KMS-11 (cell line): ENCODE measurements at regions not wholly inside any gene's neighbourhood (a gene's known extent, or its start where the extent isn't known, plus 50 kb on each side); places are given as distances from the start of the nearest gene placed in this dataset.

Source experiments
- H2AFZ ChIP-seq: fragments of 200-600 bp; sonication (generic); 2 replicates; pipeline ENCODE4 v1.6.1; 2016; ENCODE audit warnings: antibody characterized with exemption, mixed run types, low read depth
- H3K27ac ChIP-seq: fragments of 200-600 bp; sonication (generic); 2 replicates; pipeline ENCODE4 v1.6.1; 2016; ENCODE audit warnings: mild to moderate bottlenecking, mixed run types
- H3K27me3 ChIP-seq: fragments of 200-600 bp; sonication (generic); 2 replicates; pipeline ENCODE4 v1.6.1; 2017; ENCODE audit warnings: mild to moderate bottlenecking, low read depth, mixed run types, moderate library complexity; ENCODE audit not compliant: insufficient read depth
- H3K36me3 ChIP-seq: fragments of 200-600 bp; sonication (generic); 2 replicates; pipeline ENCODE4 v1.6.1; 2017; ENCODE audit warnings: mild to moderate bottlenecking, mixed run types; ENCODE audit not compliant: insufficient read depth
- H3K4me1 ChIP-seq: fragments of 200-600 bp; sonication (generic); 2 replicates; pipeline ENCODE4 v1.6.1; 2016; ENCODE audit warnings: mild to moderate bottlenecking, low read depth, mixed run types; ENCODE audit not compliant: poor library complexity, severe bottlenecking
- H3K4me2 ChIP-seq: fragments of 200-600 bp; sonication (generic); 2 replicates; pipeline ENCODE4 v1.7.0; 2016; ENCODE audit warnings: mild to moderate bottlenecking, mixed run types
- H3K4me3 ChIP-seq: fragments of 200-600 bp; sonication (generic); IDR thresholded peaks from 2 replicates; pipeline ENCODE4 v1.6.1; 2017; ENCODE audit warnings: low read depth, low read length, mixed read lengths; ENCODE audit not compliant: insufficient read depth
- H3K79me2 ChIP-seq: fragments of 200-600 bp; sonication (generic); 2 replicates; pipeline ENCODE4 v1.6.1; 2016; ENCODE audit warnings: low read depth, mixed run types; ENCODE audit not compliant: insufficient read depth
- H3K9ac ChIP-seq: fragments of 200-600 bp; sonication (generic); 2 replicates; pipeline ENCODE4 v1.6.1; 2016; ENCODE audit warnings: mild to moderate bottlenecking, mixed run types
- H4K20me1 ChIP-seq: fragments of 200-600 bp; sonication (generic); 2 replicates; pipeline ENCODE4 v1.6.1; 2016; ENCODE audit warnings: mild to moderate bottlenecking, mixed run types; ENCODE audit not compliant: insufficient read depth
- TF ChIP-seq, protein P1 (sequence below): fragments of 200-600 bp; sonication (generic); conservative IDR thresholded peaks from 2 replicates; pipeline ENCODE4 v1.6.1; 2017; ENCODE audit warnings: low read depth, mild to moderate bottlenecking, antibody characterized with exemption, low read length, moderate library complexity, mixed read lengths

DNA sequence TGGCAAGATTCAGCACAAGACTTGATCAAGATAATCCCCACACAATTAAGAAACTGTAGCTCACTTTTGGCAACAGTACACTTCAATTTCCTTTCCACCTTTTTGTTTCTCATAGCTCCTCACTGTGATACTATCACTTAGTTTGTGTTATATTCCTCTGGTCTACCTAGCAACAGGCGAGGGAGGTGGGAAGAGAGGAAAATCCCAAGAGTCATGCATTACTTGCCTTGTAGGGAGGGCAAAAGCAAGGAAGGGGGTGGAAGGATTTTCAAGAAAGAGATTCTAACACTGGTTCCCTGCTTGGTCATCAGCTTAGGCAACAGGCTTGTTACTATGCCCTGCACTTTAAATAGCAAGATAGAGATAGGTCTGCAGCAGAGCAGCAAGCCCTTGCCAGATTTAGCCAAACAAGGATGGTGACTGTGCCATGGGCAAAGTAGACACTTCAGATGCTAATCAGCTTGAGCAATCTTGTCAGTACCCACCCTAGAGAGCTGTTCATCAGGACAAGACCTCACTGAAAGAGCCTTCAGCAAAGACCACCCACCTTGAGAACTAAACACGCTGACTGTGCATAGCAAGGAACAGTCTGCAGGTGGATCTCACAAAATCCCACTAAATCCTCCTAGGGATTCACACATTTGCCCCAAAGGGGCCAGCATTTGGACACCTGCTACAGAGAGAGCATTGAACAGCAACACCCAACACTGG, 134.6 kb downstream of the MBD2 start:
- Histone ChIP-seq H3K27me3 (0 out of 2 replicates have a peak, but pooled peaks cover 3% of the 10 kb centered on the region), H3K4me2 (no peak overlapping the region), H2AFZ (no peak overlapping the region), H3K79me2 (no peaks in the 10 kb centered on the region), H3K4me1 (peaks cover 47% of the 10 kb centered on the region), H3K27ac (no peak overlapping the region), H4K20me1 (no peaks in the 10 kb centered on the region), H3K36me3 (no peaks in the 10 kb centered on the region), H3K4me3 (no peak overlapping the region), H3K9ac (no peak overlapping the region)
- TF ChIP-seq, protein P1, sequence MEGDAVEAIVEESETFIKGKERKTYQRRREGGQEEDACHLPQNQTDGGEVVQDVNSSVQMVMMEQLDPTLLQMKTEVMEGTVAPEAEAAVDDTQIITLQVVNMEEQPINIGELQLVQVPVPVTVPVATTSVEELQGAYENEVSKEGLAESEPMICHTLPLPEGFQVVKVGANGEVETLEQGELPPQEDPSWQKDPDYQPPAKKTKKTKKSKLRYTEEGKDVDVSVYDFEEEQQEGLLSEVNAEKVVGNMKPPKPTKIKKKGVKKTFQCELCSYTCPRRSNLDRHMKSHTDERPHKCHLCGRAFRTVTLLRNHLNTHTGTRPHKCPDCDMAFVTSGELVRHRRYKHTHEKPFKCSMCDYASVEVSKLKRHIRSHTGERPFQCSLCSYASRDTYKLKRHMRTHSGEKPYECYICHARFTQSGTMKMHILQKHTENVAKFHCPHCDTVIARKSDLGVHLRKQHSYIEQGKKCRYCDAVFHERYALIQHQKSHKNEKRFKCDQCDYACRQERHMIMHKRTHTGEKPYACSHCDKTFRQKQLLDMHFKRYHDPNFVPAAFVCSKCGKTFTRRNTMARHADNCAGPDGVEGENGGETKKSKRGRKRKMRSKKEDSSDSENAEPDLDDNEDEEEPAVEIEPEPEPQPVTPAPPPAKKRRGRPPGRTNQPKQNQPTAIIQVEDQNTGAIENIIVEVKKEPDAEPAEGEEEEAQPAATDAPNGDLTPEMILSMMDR, result no peak

DNA sequence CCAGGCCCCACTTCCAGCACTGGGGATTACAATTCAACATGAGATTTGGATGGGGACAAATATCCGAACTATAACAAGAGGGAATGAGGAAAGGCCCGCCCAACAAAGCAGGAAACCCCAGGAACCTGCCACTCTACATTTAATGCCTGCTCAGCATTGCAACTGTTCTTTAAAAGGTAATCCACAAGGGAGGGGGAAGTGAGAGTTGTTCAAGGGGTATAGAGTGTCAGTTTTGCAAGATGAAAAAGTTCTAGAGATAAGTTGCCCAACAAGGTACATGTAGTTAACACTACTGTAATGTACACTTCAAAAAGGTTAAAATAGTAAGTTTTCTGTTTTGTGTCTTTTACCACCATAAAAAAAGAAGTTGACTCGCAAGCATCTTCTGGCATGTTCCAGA, 137.6 kb downstream of the MBD2 start:
- Histone ChIP-seq H3K9ac (peak overlapping the region; percentile 3; the same call in 1 of the 2 replicates), H3K4me2 (peak overlapping the region; percentile 56), H3K79me2 (no peaks in the 10 kb centered on the region), H3K4me3 (no peak overlapping the region), H3K36me3 (no peaks in the 10 kb centered on the region), H3K4me1 (peaks cover 37% of the 10 kb centered on the region), H2AFZ (peak overlapping the region; percentile 5; the same call in 1 of the 2 replicates), H4K20me1 (no peaks in the 10 kb centered on the region), H3K27me3 (0 out of 2 replicates have a peak, but pooled peaks cover 3% of the 10 kb centered on the region), H3K27ac (peak overlapping the region; percentile 13; the same call in 1 of the 2 replicates)
- TF ChIP-seq, protein P1, result no peak

DNA sequence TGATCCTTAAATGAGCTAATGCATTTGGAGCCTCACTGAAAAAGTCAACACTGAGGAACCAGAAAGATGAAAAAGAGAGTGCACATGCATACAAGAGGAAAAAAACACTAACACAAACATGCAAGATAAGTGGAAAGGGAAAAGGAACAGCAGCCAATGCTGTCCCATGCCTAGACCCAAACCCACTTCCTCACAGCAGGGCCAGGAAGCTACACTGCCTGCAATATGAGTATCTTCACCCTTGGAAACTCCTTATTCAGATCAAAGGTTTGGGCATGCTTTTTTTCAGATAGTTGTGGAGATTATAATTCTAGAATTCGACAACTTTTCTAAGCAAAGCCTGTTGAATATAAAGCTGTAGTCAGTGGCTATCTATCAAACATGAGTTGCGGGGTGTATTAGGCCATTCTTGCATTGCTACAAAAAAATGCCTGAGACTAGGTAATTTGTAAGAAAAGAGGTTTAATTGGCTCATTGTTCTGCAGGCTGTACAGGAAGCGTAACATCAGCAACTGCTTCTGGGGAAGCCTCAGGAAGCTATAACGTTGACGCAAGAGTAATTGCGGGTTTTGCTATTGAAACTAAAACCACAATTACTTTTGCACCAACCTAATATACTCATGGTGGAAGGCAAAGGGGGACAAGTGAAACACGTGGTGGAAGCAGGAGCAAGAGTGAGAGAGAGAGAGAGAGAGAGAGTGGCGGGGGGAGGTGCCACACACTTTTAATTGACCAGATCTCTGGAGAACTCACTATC, 138.2 kb downstream of the MBD2 start:
- Histone ChIP-seq H3K79me2 (no peaks in the 10 kb centered on the region), H3K27ac (peak overlapping the region; percentile 16; the same call in 1 of the 2 replicates), H3K9ac (peak overlapping the region; percentile 3; the same call in 1 of the 2 replicates), H3K4me1 (peaks cover 35% of the 10 kb centered on the region), H4K20me1 (no peaks in the 10 kb centered on the region), H2AFZ (peak overlapping the region; percentile 5; the same call in 1 of the 2 replicates), H3K4me3 (no peak overlapping the region), H3K4me2 (peak overlapping the region; percentile 56), H3K27me3 (0 out of 2 replicates have a peak, but pooled peaks cover 3% of the 10 kb centered on the region), H3K36me3 (no peaks in the 10 kb centered on the region)
- TF ChIP-seq, protein P1, result no peak

DNA sequence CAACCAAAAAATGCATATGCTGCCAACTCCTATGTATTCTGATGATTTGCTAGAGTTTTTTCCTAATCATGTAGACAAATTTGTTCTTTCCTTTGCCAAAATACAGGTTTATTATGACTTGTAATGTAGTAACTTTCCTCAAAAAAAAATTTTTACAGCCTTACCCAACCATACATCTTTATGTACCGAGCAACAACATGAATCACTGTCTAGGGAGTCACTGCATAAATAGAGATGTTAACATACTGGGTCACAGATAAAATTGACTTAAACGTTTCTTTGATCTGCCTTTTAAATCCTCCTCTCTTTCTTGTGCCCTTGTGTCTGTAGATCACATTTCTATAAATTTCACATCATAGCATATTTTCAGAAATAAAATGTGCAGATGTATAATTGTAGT, 143.6 kb downstream of the MBD2 start:
- H3K4me1 ChIP-seq, result peaks cover 8% of the 10 kb centered on the region
- no peak overlapping the region for H3K4me3 ChIP-seq
- H3K27me3 ChIP-seq, result no peaks in the 10 kb centered on the region
- no peaks in the 10 kb centered on the region for H3K79me2 ChIP-seq
- no peak overlapping the region for H3K4me2 ChIP-seq
- no peak overlapping the region for H3K27ac ChIP-seq
- no peak overlapping the region for H3K9ac ChIP-seq
- H4K20me1 ChIP-seq, result no peaks in the 10 kb centered on the region
- H2AFZ ChIP-seq, result no peak overlapping the region
- no peaks in the 10 kb centered on the region for H3K36me3 ChIP-seq
- TF ChIP-seq, protein P1, result no peak
